ENCODE measurements at regions not wholly inside any gene's neighbourhood (a gene's known extent, or its start where the extent isn't known, plus 50 kb on each side); places are given as distances from the start of the nearest gene placed in this dataset.
A peak's percentile ranks its signal among the peaks of the same experiment; 100 is the strongest.

DNA sequence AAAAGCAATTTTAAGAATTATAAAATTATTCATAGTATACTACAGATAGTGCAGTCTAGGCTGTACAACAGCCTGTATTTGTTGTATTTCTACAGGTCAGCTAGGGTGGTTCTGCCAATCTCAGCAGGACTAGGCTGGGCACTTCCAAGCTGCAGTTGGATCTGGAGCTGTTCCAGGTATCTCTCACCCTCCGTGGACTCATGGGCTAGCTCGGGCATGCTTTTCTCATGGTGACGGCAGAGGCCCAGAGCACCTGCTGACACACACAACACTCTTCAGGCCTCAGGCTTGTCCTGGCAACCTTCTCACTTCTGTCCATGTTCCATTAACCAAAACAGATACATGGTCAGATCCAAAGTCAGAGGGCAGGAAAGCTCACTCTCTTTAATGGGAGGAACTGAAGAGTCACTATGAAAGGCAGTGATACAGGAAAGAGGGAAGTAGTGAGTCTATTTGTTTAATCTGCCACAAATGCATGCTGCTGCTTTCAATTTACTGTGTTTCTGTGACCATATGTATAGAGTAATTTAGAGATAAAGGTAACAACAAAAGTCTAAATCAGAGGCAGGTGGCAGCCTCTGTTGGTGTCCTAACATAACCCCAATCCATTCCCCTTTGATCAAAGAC, 462.4 kb upstream of the ACVR2A start:
- H3K4me1 ChIP-seq (ENCODE audit: control insufficient read depth in 3 of 3, insufficient read depth in 3 of 3, low read length in 3 of 3) = no peaks in the 10 kb centered on the region
- no peaks in the 10 kb centered on the region for H3K36me3 ChIP-seq (ENCODE audit: control insufficient read depth in 3 of 3, insufficient read depth in 3 of 3, low read length in 3 of 3)
- H3K9me3 ChIP-seq (ENCODE audit: control insufficient read depth in 3 of 3, low read length in 3 of 3) = no peaks in the 10 kb centered on the region
- H3K27ac ChIP-seq (ENCODE audit: low read depth, low read length) = no peak overlapping the region
- no peak overlapping the region for H3K9ac ChIP-seq (ENCODE audit: low read depth in 1 of 3, low read length in 3 of 3)
- H3K4me3 ChIP-seq (ENCODE audit: low read length in 3 of 3) = no peak overlapping the region
- H3K27me3 ChIP-seq (ENCODE audit: control insufficient read depth in 3 of 3, insufficient read depth in 3 of 3, low read length in 3 of 3) = no peaks in the 10 kb centered on the region

DNA sequence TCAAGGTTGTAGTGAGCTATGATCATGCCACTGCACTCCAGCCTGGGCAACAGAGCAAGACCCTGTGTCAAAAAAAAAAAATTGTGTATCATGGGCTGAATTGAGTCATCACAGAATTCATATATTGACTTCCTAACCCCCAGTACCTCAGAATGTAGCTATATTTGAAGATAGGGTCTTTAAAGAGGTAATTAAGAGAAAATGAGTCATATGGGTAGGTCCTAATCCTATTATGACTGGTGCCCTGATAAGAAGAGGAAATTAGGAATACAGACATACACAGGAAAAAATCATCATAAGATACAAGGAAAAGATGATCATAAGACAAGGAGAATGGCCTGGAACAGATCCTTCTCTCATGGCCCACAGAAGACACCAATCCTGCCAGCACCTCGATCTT, 466.4 kb upstream of the ACVR2A start:
- Histone ChIP-seq H3K9ac (ENCODE audit: low read depth in 1 of 3, low read length in 3 of 3) (no peak overlapping the region), H3K9me3 (ENCODE audit: control insufficient read depth in 3 of 3, low read length in 3 of 3) (no peaks in the 10 kb centered on the region)

DNA sequence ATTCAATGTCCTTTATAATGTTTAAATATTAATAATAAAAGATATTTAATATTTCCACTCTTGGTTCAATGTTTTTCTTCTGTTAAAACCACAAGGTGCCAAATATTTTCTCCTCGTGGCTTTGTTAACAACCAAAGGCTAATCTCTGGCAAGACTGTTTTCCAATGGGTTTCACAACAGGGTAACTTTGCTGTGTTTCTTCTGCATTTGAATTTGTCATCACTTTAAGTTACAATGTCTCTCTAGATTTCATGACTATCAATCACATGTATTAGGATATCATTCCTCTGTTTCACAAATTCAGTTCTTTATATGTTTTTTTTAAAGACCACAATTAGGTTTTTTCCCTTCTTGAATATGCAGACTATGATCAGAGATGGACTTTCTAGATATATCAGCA, 469.8 kb upstream of the ACVR2A start:
- H3K27ac ChIP-seq (ENCODE audit: low read depth, low read length) = no peak overlapping the region
- peaks cover 0 to 15% (median 3%) of the 10 kb centered on the region in 3 donors for H3K4me1 ChIP-seq (ENCODE audit: control insufficient read depth in 3 of 3, insufficient read depth in 3 of 3, low read length in 3 of 3)
- H3K27me3 ChIP-seq (ENCODE audit: control insufficient read depth in 3 of 3, insufficient read depth in 3 of 3, low read length in 3 of 3) = no peaks in the 10 kb centered on the region
- no peaks in the 10 kb centered on the region for H3K36me3 ChIP-seq (ENCODE audit: control insufficient read depth in 3 of 3, insufficient read depth in 3 of 3, low read length in 3 of 3)
- no peak overlapping the region for H3K4me3 ChIP-seq (ENCODE audit: low read length in 3 of 3)
- no peak overlapping the region for H3K9ac ChIP-seq (ENCODE audit: low read depth in 1 of 3, low read length in 3 of 3)
- H3K9me3 ChIP-seq (ENCODE audit: control insufficient read depth in 3 of 3, low read length in 3 of 3) = no peaks in the 10 kb centered on the region

More for the DNA sequence above, 466.4 kb upstream of the ACVR2A start:
- no peaks in the 10 kb centered on the region for H3K36me3 ChIP-seq (ENCODE audit: control insufficient read depth in 3 of 3, insufficient read depth in 3 of 3, low read length in 3 of 3)
- H3K4me3 ChIP-seq (ENCODE audit: low read length in 3 of 3) = no peak overlapping the region
- H3K27ac ChIP-seq (ENCODE audit: low read depth, low read length) = no peak overlapping the region
- no peaks in the 10 kb centered on the region for H3K27me3 ChIP-seq (ENCODE audit: control insufficient read depth in 3 of 3, insufficient read depth in 3 of 3, low read length in 3 of 3)
- peaks cover 0 to 12% (median 0%) of the 10 kb centered on the region in 3 donors for H3K4me1 ChIP-seq (ENCODE audit: control insufficient read depth in 3 of 3, insufficient read depth in 3 of 3, low read length in 3 of 3)

DNA sequence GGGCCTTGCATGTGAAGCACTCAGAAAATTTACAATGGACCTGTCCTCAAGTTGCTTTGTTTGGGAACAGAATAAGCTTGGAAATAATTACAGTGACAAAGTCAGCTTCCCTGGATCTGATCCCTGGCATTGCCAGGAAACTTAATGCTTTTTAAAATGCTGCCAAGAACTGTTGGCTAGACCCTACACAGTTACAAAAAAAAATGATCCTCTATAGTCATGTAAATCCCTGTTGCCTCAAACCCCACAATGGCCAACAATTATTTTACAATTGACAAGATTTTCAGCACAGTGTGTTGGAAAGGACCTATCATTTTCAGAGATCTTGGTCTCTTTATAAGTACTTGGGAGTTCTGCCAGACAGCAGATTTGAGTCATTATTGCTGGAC, 470.4 kb upstream of the ACVR2A start:
- Histone ChIP-seq H3K27ac (ENCODE audit: low read depth, low read length) (peak overlapping the region; percentile 21), H3K36me3 (ENCODE audit: control insufficient read depth in 3 of 3, insufficient read depth in 3 of 3, low read length in 3 of 3) (no peaks in the 10 kb centered on the region), H3K9me3 (ENCODE audit: control insufficient read depth in 3 of 3, low read length in 3 of 3) (no peaks in the 10 kb centered on the region), H3K27me3 (ENCODE audit: control insufficient read depth in 3 of 3, insufficient read depth in 3 of 3, low read length in 3 of 3) (no peaks in the 10 kb centered on the region), H3K4me1 (ENCODE audit: control insufficient read depth in 3 of 3, insufficient read depth in 3 of 3, low read length in 3 of 3) (peaks cover 0 to 15% (median 3%) of the 10 kb centered on the region in 3 donors), H3K4me3 (ENCODE audit: low read length in 3 of 3) (no peak overlapping the region), H3K9ac (ENCODE audit: low read depth in 1 of 3, low read length in 3 of 3) (no peak overlapping the region)

DNA sequence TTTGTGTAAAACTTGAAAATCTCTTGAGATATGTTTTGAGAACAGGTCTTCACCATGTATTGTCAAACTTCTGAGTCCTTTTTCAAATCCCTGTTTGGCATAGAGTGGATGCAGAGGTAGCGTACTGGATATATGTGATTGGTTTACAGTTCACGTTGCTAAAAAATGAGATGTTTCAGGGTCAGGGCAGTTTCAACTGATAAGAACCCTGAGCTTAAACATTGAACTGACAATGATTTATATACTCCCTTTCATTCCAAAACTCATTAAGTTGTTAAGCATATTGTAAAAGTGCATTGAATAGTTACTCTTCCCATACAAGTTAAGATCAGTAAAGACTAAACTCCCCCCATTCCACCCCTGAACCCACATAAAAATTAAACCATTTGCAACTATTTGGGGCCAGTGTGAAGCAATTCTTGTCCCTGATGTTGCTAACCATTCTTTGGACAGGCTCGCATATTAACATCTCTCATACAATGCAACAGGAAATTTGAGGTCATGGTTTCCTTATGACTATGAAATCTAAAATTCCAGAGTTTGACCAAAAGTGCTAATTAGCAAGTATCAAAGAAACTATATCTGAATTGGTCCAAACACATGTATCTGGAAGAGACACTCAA, 470.9 kb upstream of the ACVR2A start:
- Histone ChIP-seq H3K27me3 (ENCODE audit: control insufficient read depth in 3 of 3, insufficient read depth in 3 of 3, low read length in 3 of 3) (no peaks in the 10 kb centered on the region), H3K4me3 (ENCODE audit: low read length in 3 of 3) (no peak overlapping the region), H3K27ac (ENCODE audit: low read depth, low read length) (no peak overlapping the region)

DNA sequence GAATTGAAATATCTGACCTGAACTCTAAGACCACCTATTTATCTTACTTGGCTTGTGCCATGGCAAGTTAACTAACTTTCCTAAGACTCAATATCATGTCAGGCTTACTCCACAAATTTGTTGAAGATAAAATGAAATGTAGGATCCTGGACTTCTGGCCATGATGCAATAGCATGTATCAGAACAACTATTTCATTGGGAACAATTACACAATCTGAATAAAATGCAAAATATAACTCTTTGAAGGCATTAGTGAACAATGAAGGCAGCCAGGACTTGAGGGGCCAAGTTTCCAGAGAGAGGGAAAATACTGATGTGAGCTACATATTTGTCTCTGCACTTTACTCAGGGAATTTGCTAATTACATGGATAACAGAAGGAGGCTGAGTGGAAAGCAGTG, 476.5 kb upstream of the ACVR2A start:
- no peak overlapping the region for H3K9ac ChIP-seq (ENCODE audit: low read depth in 1 of 3, low read length in 3 of 3)
- H3K9me3 ChIP-seq (ENCODE audit: control insufficient read depth in 3 of 3, low read length in 3 of 3) = no peaks in the 10 kb centered on the region
- H3K27ac ChIP-seq (ENCODE audit: low read depth, low read length) = no peak overlapping the region

More for the DNA sequence above, 470.9 kb upstream of the ACVR2A start:
- peaks cover 0 to 15% (median 3%) of the 10 kb centered on the region in 3 donors for H3K4me1 ChIP-seq (ENCODE audit: control insufficient read depth in 3 of 3, insufficient read depth in 3 of 3, low read length in 3 of 3)
- H3K9ac ChIP-seq (ENCODE audit: low read depth in 1 of 3, low read length in 3 of 3) = no peak overlapping the region
- no peaks in the 10 kb centered on the region for H3K36me3 ChIP-seq (ENCODE audit: control insufficient read depth in 3 of 3, insufficient read depth in 3 of 3, low read length in 3 of 3)
- no peaks in the 10 kb centered on the region for H3K9me3 ChIP-seq (ENCODE audit: control insufficient read depth in 3 of 3, low read length in 3 of 3)

DNA sequence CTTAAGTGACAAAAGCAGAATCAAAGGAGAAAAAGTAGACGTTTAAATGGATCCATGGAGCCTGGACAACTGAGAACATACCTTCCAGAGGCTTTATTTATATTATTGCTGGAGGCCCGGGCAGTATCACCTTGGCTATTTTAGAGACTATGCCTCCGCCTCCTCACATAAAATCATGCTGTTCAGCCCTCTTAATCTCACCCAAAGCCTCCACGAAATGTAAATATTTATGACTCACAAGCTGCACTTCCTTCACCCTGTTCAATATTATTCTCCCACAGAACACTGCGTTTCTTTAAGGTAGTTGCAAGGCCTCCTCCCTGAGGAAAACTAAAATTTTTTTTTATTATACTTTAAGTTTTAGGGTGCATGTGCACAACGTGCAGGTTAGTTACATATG, 478.6 kb upstream of the ACVR2A start:
- Histone ChIP-seq H3K9me3 (ENCODE audit: control insufficient read depth in 3 of 3, low read length in 3 of 3) (no peaks in the 10 kb centered on the region), H3K9ac (ENCODE audit: low read depth in 1 of 3, low read length in 3 of 3) (no peak overlapping the region), H3K27me3 (ENCODE audit: control insufficient read depth in 3 of 3, insufficient read depth in 3 of 3, low read length in 3 of 3) (no peaks in the 10 kb centered on the region), H3K36me3 (ENCODE audit: control insufficient read depth in 3 of 3, insufficient read depth in 3 of 3, low read length in 3 of 3) (no peaks in the 10 kb centered on the region), H3K27ac (ENCODE audit: low read depth, low read length) (no peak overlapping the region), H3K4me3 (ENCODE audit: low read length in 3 of 3) (no peak overlapping the region), H3K4me1 (ENCODE audit: control insufficient read depth in 3 of 3, insufficient read depth in 3 of 3, low read length in 3 of 3) (peaks cover 0 to 5% (median 0%) of the 10 kb centered on the region in 3 donors)

More for the DNA sequence above, 476.5 kb upstream of the ACVR2A start:
- Histone ChIP-seq H3K4me1 (ENCODE audit: control insufficient read depth in 3 of 3, insufficient read depth in 3 of 3, low read length in 3 of 3) (peaks cover 0 to 8% (median 1%) of the 10 kb centered on the region in 3 donors), H3K27me3 (ENCODE audit: control insufficient read depth in 3 of 3, insufficient read depth in 3 of 3, low read length in 3 of 3) (no peaks in the 10 kb centered on the region), H3K36me3 (ENCODE audit: control insufficient read depth in 3 of 3, insufficient read depth in 3 of 3, low read length in 3 of 3) (no peaks in the 10 kb centered on the region), H3K4me3 (ENCODE audit: low read length in 3 of 3) (no peak overlapping the region)

DNA sequence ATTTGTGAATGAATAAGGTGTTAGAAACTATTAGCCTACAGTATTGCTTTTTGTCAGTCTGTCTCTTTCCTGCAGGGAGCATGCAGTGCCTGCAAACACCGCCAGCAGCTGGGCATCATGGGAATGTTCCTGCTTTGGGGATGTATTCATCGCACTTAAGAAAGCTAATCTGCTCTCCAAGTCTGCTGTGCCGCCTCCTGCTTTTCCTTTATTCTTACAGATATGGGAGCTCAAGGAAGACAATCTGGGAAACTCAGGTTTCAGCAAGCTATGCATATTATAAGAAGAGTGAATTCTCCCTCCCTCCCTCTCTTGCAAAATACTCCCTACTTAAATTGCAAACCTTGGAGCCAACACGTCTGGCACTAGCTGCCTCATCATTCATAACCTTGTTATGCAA, 479.2 kb upstream of the ACVR2A start:
- Histone ChIP-seq H3K9ac (ENCODE audit: low read depth in 1 of 3, low read length in 3 of 3) (no peak overlapping the region), H3K4me1 (ENCODE audit: control insufficient read depth in 3 of 3, insufficient read depth in 3 of 3, low read length in 3 of 3) (peaks cover 0 to 5% (median 0%) of the 10 kb centered on the region in 3 donors), H3K36me3 (ENCODE audit: control insufficient read depth in 3 of 3, insufficient read depth in 3 of 3, low read length in 3 of 3) (no peaks in the 10 kb centered on the region), H3K27me3 (ENCODE audit: control insufficient read depth in 3 of 3, insufficient read depth in 3 of 3, low read length in 3 of 3) (no peaks in the 10 kb centered on the region), H3K4me3 (ENCODE audit: low read length in 3 of 3) (no peak overlapping the region), H3K27ac (ENCODE audit: low read depth, low read length) (no peak overlapping the region), H3K9me3 (ENCODE audit: control insufficient read depth in 3 of 3, low read length in 3 of 3) (no peaks in the 10 kb centered on the region)

DNA sequence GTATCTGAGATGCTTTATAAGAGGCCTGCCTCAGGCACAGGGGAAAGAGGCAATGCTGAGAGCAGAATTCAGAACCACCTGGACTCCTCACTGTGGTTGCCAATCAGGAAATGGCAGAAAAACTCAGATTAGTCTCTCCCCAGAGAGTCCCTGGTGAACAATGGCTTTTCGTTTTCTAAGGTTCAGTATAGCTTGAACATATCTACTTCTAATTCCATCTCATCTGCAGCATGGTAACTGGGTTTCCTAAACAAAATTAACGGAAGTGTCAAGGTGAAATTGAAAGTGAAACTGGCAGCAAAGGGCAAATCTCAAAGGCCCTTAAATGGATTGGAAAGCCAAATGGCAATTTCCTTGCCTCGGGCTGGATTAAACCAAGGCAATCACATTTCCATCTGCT, 480.2 kb upstream of the ACVR2A start:
- H3K4me1 ChIP-seq (ENCODE audit: control insufficient read depth in 3 of 3, insufficient read depth in 3 of 3, low read length in 3 of 3) = peaks cover 0 to 5% (median 0%) of the 10 kb centered on the region in 3 donors
- no peak overlapping the region for H3K9ac ChIP-seq (ENCODE audit: low read depth in 1 of 3, low read length in 3 of 3)
- no peak overlapping the region for H3K27ac ChIP-seq (ENCODE audit: low read depth, low read length)
- no peaks in the 10 kb centered on the region for H3K36me3 ChIP-seq (ENCODE audit: control insufficient read depth in 3 of 3, insufficient read depth in 3 of 3, low read length in 3 of 3)
- H3K27me3 ChIP-seq (ENCODE audit: control insufficient read depth in 3 of 3, insufficient read depth in 3 of 3, low read length in 3 of 3) = no peaks in the 10 kb centered on the region
- H3K4me3 ChIP-seq (ENCODE audit: low read length in 3 of 3) = no peak overlapping the region
- no peaks in the 10 kb centered on the region for H3K9me3 ChIP-seq (ENCODE audit: control insufficient read depth in 3 of 3, low read length in 3 of 3)

DNA sequence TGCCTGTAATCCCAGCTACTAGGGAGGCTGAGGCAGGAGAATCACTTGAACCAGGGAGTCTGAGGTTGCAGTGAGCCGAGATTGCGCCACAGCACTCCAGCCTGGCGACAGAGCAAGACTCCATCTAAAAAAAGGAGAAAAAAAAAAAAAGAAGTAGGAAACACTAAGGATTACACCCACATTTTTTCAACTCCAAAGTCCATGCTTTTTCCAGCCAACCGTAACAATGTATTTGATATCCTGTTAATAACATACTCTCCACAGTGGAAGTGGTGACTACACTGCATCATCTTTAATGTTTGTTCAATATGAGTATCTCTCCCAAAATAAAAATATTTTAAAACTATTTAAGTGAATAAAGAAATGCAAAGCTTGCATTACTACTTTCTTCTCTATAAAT, 481.6 kb upstream of the ACVR2A start:
- Histone ChIP-seq H3K27ac (ENCODE audit: low read depth, low read length) (no peak overlapping the region), H3K36me3 (ENCODE audit: control insufficient read depth in 3 of 3, insufficient read depth in 3 of 3, low read length in 3 of 3) (no peaks in the 10 kb centered on the region), H3K4me3 (ENCODE audit: low read length in 3 of 3) (no peak overlapping the region), H3K27me3 (ENCODE audit: control insufficient read depth in 3 of 3, insufficient read depth in 3 of 3, low read length in 3 of 3) (no peaks in the 10 kb centered on the region), H3K9me3 (ENCODE audit: control insufficient read depth in 3 of 3, low read length in 3 of 3) (no peaks in the 10 kb centered on the region), H3K4me1 (ENCODE audit: control insufficient read depth in 3 of 3, insufficient read depth in 3 of 3, low read length in 3 of 3) (peaks cover 0 to 5% (median 0%) of the 10 kb centered on the region in 3 donors), H3K9ac (ENCODE audit: low read depth in 1 of 3, low read length in 3 of 3) (no peak overlapping the region)

Data from skeletal muscle tissue (tissue), 3 donors.